Thyroid gland (tissue), 4 donors: ENCODE measurements at regions not wholly inside any gene's neighbourhood (a gene's known extent, or its start where the extent isn't known, plus 50 kb on each side); places are given as distances from the start of the nearest gene placed in this dataset.

Experiments used
- POLR2A ChIP-seq, 2 donors: fragments of 450-650 bp; IDR thresholded peaks; one replicate each; pipeline ENCODE4 v1.6.1; 2017; ENCODE audit warnings: antibody characterized with exemption in 2 of 2, mild to moderate bottlenecking in 2 of 2, moderate library complexity in 1 of 2
- TF ChIP-seq, protein P1 (sequence below), 6 experiments: fragments of 200-600 bp in 3 of 6; fragments of 450-650 bp in 3 of 6; sonication (generic) in 3 of 6; IDR thresholded peaks; one replicate each; pipeline ENCODE4 v1.5.1; 2016 to 2019; ENCODE audit warnings: antibody characterized with exemption in 6 of 6, mild to moderate bottlenecking in 2 of 6, inconsistent platforms in 1 of 6, moderate library complexity in 1 of 6

GRCh38 chr12:60704171-60704914 is 1108.5 kb downstream of the SLC16A7 start:
- TF ChIP-seq, protein P1, sequence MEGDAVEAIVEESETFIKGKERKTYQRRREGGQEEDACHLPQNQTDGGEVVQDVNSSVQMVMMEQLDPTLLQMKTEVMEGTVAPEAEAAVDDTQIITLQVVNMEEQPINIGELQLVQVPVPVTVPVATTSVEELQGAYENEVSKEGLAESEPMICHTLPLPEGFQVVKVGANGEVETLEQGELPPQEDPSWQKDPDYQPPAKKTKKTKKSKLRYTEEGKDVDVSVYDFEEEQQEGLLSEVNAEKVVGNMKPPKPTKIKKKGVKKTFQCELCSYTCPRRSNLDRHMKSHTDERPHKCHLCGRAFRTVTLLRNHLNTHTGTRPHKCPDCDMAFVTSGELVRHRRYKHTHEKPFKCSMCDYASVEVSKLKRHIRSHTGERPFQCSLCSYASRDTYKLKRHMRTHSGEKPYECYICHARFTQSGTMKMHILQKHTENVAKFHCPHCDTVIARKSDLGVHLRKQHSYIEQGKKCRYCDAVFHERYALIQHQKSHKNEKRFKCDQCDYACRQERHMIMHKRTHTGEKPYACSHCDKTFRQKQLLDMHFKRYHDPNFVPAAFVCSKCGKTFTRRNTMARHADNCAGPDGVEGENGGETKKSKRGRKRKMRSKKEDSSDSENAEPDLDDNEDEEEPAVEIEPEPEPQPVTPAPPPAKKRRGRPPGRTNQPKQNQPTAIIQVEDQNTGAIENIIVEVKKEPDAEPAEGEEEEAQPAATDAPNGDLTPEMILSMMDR (IDR thresholded peaks at IDR 0.05): no peak
- TF ChIP-seq POLR2A (IDR thresholded peaks at IDR 0.05): no peak
